Stimulated activated naive B cell treated with anti-CD40 and anti-IgM and Interleukin-4, amounts not matched to agents 10 μg/mL and 1 μg/mL and 100 μg/mL, for 72 hours (primary cell): ENCODE measurements at regions not wholly inside any gene's neighbourhood (a gene's known extent, or its start where the extent isn't known, plus 50 kb on each side); places are given as distances from the start of the nearest gene placed in this dataset.
A peak's percentile ranks its signal among the peaks of the same experiment; 100 is the strongest.

Source experiments
- ATAC-seq, 2 donors: fragments of 150-1000 bp; cut with Tn5 transposase; replicated peaks; 2 replicates each; pipeline ENCODE4 v1.10.0; 2021; ENCODE audit warnings: moderate library complexity in 1 of 2
- DNase-seq: peaks from one replicate; pipeline ENCODE4 v3.0.0; 2021
- H3K27ac Mint-ChIP-seq: one replicate; pipeline ENCODE4 v1.8.0; 2022; ENCODE audit warnings: mild to moderate bottlenecking, mixed read lengths
- H3K27me3 Mint-ChIP-seq, 2 donors: one replicate each; pipeline ENCODE4 v1.8.0; 2022; ENCODE audit warnings: mixed read lengths in 2 of 2
- H3K36me3 Mint-ChIP-seq, 2 donors: one replicate each; pipeline ENCODE4 v1.8.0; 2022; ENCODE audit warnings: mixed read lengths in 2 of 2, mild to moderate bottlenecking in 1 of 2
- H3K4me1 Mint-ChIP-seq, 2 donors: one replicate each; pipeline ENCODE4 v1.8.0; 2022; ENCODE audit warnings: mixed read lengths in 2 of 2, mild to moderate bottlenecking in 1 of 2
- H3K4me3 Mint-ChIP-seq, 2 donors: one replicate each; pipeline ENCODE4 v1.8.0; 2022; ENCODE audit warnings: mild to moderate bottlenecking in 2 of 2, mixed read lengths in 2 of 2, moderate library complexity in 1 of 2
- H3K9me3 Mint-ChIP-seq, 2 donors: one replicate each; pipeline ENCODE4 v1.8.0; 2022; ENCODE audit warnings: mixed read lengths in 2 of 2, mild to moderate bottlenecking in 1 of 2

GRCh38 chr6:151719070-151719469, 88.4 kb upstream of the ESR1 start:
- Mint-ChIP-seq H3K9me3 (peaks cover 12% of the 10 kb centered on the region in 2 donors), H3K4me1 (peaks cover 20 to 41% of the 10 kb centered on the region in 2 donors), H3K27ac (no peak overlapping the region), H3K4me3 (no peak overlapping the region), H3K36me3 (peaks cover 5 to 15% of the 10 kb centered on the region in 2 donors), H3K27me3 (peaks cover 3 to 4% of the 10 kb centered on the region in 2 donors)
- no peak for ATAC-seq
- DNase-seq = no peak

- peaks cover 2 to 3% of the 10 kb centered on the region in 2 donors for H3K36me3 Mint-ChIP-seq
- H3K27me3 Mint-ChIP-seq = no peaks in the 10 kb centered on the region
- no peak overlapping the region for H3K27ac Mint-ChIP-seq
- H3K4me1 Mint-ChIP-seq = peaks cover 19 to 37% of the 10 kb centered on the region in 2 donors
- no peak overlapping the region for H3K4me3 Mint-ChIP-seq
- peaks cover 0 to 3% of the 10 kb centered on the region in 2 donors for H3K9me3 Mint-ChIP-seq
- ATAC-seq = no peak
- DNase-seq = no peak
These were observed 86.3 kb upstream of the ESR1 start for GRCh38 chr6:151721146-151721545.

GRCh38 chr6:151721671-151722070, 85.8 kb upstream of the ESR1 start:
- no peak overlapping the region for H3K4me3 Mint-ChIP-seq
- H3K27me3 Mint-ChIP-seq = no peaks in the 10 kb centered on the region
- no peak for ATAC-seq
- no peak overlapping the region for H3K27ac Mint-ChIP-seq
- peaks cover 19 to 35% of the 10 kb centered on the region in 2 donors for H3K4me1 Mint-ChIP-seq
- peaks cover 2 to 3% of the 10 kb centered on the region in 2 donors for H3K36me3 Mint-ChIP-seq
- H3K9me3 Mint-ChIP-seq = peaks cover 0 to 3% of the 10 kb centered on the region in 2 donors
- DNase-seq = no peak

GRCh38 chr6:151722342-151722741, 85.1 kb upstream of the ESR1 start:
- Mint-ChIP-seq H3K9me3 (peaks cover 0 to 3% of the 10 kb centered on the region in 2 donors), H3K4me3 (no peak overlapping the region), H3K4me1 (peaks cover 19 to 35% of the 10 kb centered on the region in 2 donors), H3K36me3 (peaks cover 2 to 3% of the 10 kb centered on the region in 2 donors), H3K27ac (no peak overlapping the region), H3K27me3 (no peaks in the 10 kb centered on the region)
- peak; percentile 45 for ATAC-seq
- DNase-seq = no peak

GRCh38 chr6:151723152-151723551, 84.3 kb upstream of the ESR1 start:
- Mint-ChIP-seq H3K27me3 (no peaks in the 10 kb centered on the region), H3K4me1 (peaks cover 23 to 35% of the 10 kb centered on the region in 2 donors), H3K36me3 (peaks cover 2 to 3% of the 10 kb centered on the region in 2 donors), H3K9me3 (peaks cover 0 to 3% of the 10 kb centered on the region in 2 donors), H3K27ac (peak overlapping the region; percentile 32), H3K4me3 (peak overlapping the region; percentile 28 to 58)
- ATAC-seq (peak; percentile 95 to 96), DNase-seq (peak; percentile 47)

- H3K27ac Mint-ChIP-seq = no peak overlapping the region
These were observed 77.5 kb upstream of the ESR1 start for GRCh38 chr6:151729829-151730495.

GRCh38 chr6:151730496-151730870, 77.0 kb upstream of the ESR1 start:
- Mint-ChIP-seq H3K36me3 (peaks cover 2 to 10% of the 10 kb centered on the region in 2 donors), H3K27ac (no peak overlapping the region), H3K4me3 (no peak overlapping the region), H3K4me1 (peaks cover 10 to 11% of the 10 kb centered on the region in 2 donors), H3K9me3 (peaks cover 0 to 1% of the 10 kb centered on the region in 2 donors), H3K27me3 (no peaks in the 10 kb centered on the region)
- DNase-seq (no peak), ATAC-seq (no peak)

More at GRCh38 chr6:151729829-151730495, 77.5 kb upstream of the ESR1 start:
- H3K4me1 Mint-ChIP-seq = peaks cover 10 to 11% of the 10 kb centered on the region in 2 donors
- DNase-seq = no peak
- H3K9me3 Mint-ChIP-seq = peaks cover 0 to 1% of the 10 kb centered on the region in 2 donors
- H3K27me3 Mint-ChIP-seq = no peaks in the 10 kb centered on the region
- peaks cover 2 to 10% of the 10 kb centered on the region in 2 donors for H3K36me3 Mint-ChIP-seq
- peak; percentile 65 to 67 for ATAC-seq
- no peak overlapping the region for H3K4me3 Mint-ChIP-seq

GRCh38 chr6:151731313-151731712, 76.2 kb upstream of the ESR1 start:
- Mint-ChIP-seq H3K36me3 (peaks cover 2 to 10% of the 10 kb centered on the region in 2 donors), H3K4me1 (peaks cover 10 to 11% of the 10 kb centered on the region in 2 donors), H3K4me3 (no peak overlapping the region), H3K27ac (no peak overlapping the region), H3K9me3 (peaks cover 0 to 1% of the 10 kb centered on the region in 2 donors), H3K27me3 (no peaks in the 10 kb centered on the region)
- ATAC-seq = no peak
- DNase-seq = no peak

- Mint-ChIP-seq H3K9me3 (peaks cover 0 to 1% of the 10 kb centered on the region in 2 donors), H3K4me1 (peaks cover 7 to 10% of the 10 kb centered on the region in 2 donors), H3K4me3 (no peak overlapping the region), H3K27ac (no peak overlapping the region), H3K36me3 (peaks cover 2 to 6% of the 10 kb centered on the region in 2 donors), H3K27me3 (no peaks in the 10 kb centered on the region)
- ATAC-seq (no peak), DNase-seq (no peak)
These were observed 73.7 kb upstream of the ESR1 start for GRCh38 chr6:151733680-151734320.

- Mint-ChIP-seq H3K4me1 (no peaks in the 10 kb centered on the region), H3K27me3 (no peaks in the 10 kb centered on the region), H3K9me3 (no peaks in the 10 kb centered on the region), H3K4me3 (no peak overlapping the region), H3K27ac (no peak overlapping the region), H3K36me3 (no peaks in the 10 kb centered on the region)
- no peak for DNase-seq
- no peak for ATAC-seq
These were observed 69.2 kb upstream of the ESR1 start for GRCh38 chr6:151738267-151738666.

- no peak overlapping the region for H3K4me3 Mint-ChIP-seq
- no peaks in the 10 kb centered on the region for H3K4me1 Mint-ChIP-seq
- H3K9me3 Mint-ChIP-seq = no peaks in the 10 kb centered on the region
- ATAC-seq (no peak), DNase-seq (no peak)
- no peaks in the 10 kb centered on the region for H3K27me3 Mint-ChIP-seq
- no peak overlapping the region for H3K27ac Mint-ChIP-seq
- no peaks in the 10 kb centered on the region for H3K36me3 Mint-ChIP-seq
These were observed 68.5 kb upstream of the ESR1 start for GRCh38 chr6:151738960-151739359.

GRCh38 chr6:151740820-151741219, 66.7 kb upstream of the ESR1 start:
- peaks cover 1 to 3% of the 10 kb centered on the region in 2 donors for H3K9me3 Mint-ChIP-seq
- H3K36me3 Mint-ChIP-seq = peaks cover 1 to 2% of the 10 kb centered on the region in 2 donors
- no peak overlapping the region for H3K27ac Mint-ChIP-seq
- no peaks in the 10 kb centered on the region for H3K27me3 Mint-ChIP-seq
- H3K4me1 Mint-ChIP-seq = no peaks in the 10 kb centered on the region
- no peak for DNase-seq
- H3K4me3 Mint-ChIP-seq = no peak overlapping the region
- ATAC-seq = no peak

GRCh38 chr6:151747896-151748295, 59.6 kb upstream of the ESR1 start:
- no peak overlapping the region for H3K27ac Mint-ChIP-seq
- no peaks in the 10 kb centered on the region for H3K27me3 Mint-ChIP-seq
- H3K9me3 Mint-ChIP-seq = peaks cover 2 to 5% of the 10 kb centered on the region in 2 donors
- H3K4me1 Mint-ChIP-seq = no peaks in the 10 kb centered on the region
- H3K4me3 Mint-ChIP-seq = no peak overlapping the region
- ATAC-seq (no peak), DNase-seq (no peak)
- H3K36me3 Mint-ChIP-seq = peaks cover 2 to 5% of the 10 kb centered on the region in 2 donors

- Mint-ChIP-seq H3K4me3 (no peak overlapping the region), H3K9me3 (peaks cover 2 to 5% of the 10 kb centered on the region in 2 donors), H3K4me1 (no peaks in the 10 kb centered on the region), H3K36me3 (peaks cover 2 to 5% of the 10 kb centered on the region in 2 donors), H3K27me3 (no peaks in the 10 kb centered on the region), H3K27ac (no peak overlapping the region)
- ATAC-seq (no peak), DNase-seq (no peak)
These were observed 58.1 kb upstream of the ESR1 start for GRCh38 chr6:151749341-151749740.

GRCh38 chr6:151753581-151753980, 53.9 kb upstream of the ESR1 start:
- ATAC-seq (no peak), DNase-seq (no peak)
- Mint-ChIP-seq H3K4me3 (no peak overlapping the region), H3K27me3 (no peaks in the 10 kb centered on the region), H3K9me3 (no peaks in the 10 kb centered on the region), H3K4me1 (peaks cover 11 to 18% of the 10 kb centered on the region in 2 donors), H3K27ac (no peak overlapping the region), H3K36me3 (peaks cover 5% of the 10 kb centered on the region in 2 donors)
